Lung (tissue), 11 donors: ENCODE measurements at regions not wholly inside any gene's neighbourhood (a gene's known extent, or its start where the extent isn't known, plus 50 kb on each side); places are given as distances from the start of the nearest gene placed in this dataset.
A peak's percentile ranks its signal among the peaks of the same experiment; 100 is the strongest.

Experiments used
- ATAC-seq: fragments of 200-7000 bp; cut with Tn5 transposase; one replicate; pipeline ENCODE4 v1.9.1; 2020; ENCODE audit warnings: moderate number of reproducible peaks; ENCODE audit not compliant: insufficient read depth, low FRiP score
- DNase-seq, 3 donors: peaks; one replicate each; pipeline ENCODE4 v3.0.0-alpha.2; 2013 to 2017
- H3K27ac ChIP-seq, 2 donors: one replicate each; pipeline ENCODE4 v1.5.1; 2013; ENCODE audit warnings: mild to moderate bottlenecking in 2 of 2, moderate library complexity in 2 of 2, control low read depth in 1 of 2, inconsistent platforms in 1 of 2, low read depth in 1 of 2, low read length in 1 of 2
- H3K27me3 ChIP-seq, 3 donors: one replicate each; pipeline ENCODE4 v1.5.1; 2013; ENCODE audit warnings: low read length in 2 of 3; ENCODE audit not compliant: control insufficient read depth in 3 of 3, insufficient read depth in 3 of 3
- H3K36me3 ChIP-seq, 4 donors: one replicate each; pipeline ENCODE4 v1.5.1; 2013; ENCODE audit warnings: low read length in 4 of 4, mild to moderate bottlenecking in 1 of 4, moderate library complexity in 1 of 4; ENCODE audit not compliant: control insufficient read depth in 4 of 4, insufficient read depth in 4 of 4
- H3K4me1 ChIP-seq, 5 donors: one replicate each; pipeline ENCODE4 v1.5.1; 2013; ENCODE audit warnings: low read length in 5 of 5, mild to moderate bottlenecking in 2 of 5, moderate library complexity in 1 of 5; ENCODE audit not compliant: control insufficient read depth in 5 of 5, insufficient read depth in 5 of 5
- H3K4me3 ChIP-seq: one replicate; pipeline ENCODE4 v1.5.1; 2013; ENCODE audit warnings: mild to moderate bottlenecking, control low read depth, moderate library complexity
- H3K9ac ChIP-seq, 2 donors: one replicate each; pipeline ENCODE4 v1.5.1; 2013; ENCODE audit warnings: low read length in 2 of 2, control low read depth in 1 of 2; ENCODE audit not compliant: insufficient read depth in 1 of 2
- H3K9me3 ChIP-seq, 4 donors: one replicate each; pipeline ENCODE4 v1.5.1; 2013; ENCODE audit warnings: low read length in 3 of 4, mild to moderate bottlenecking in 1 of 4, moderate library complexity in 1 of 4; ENCODE audit not compliant: control insufficient read depth in 4 of 4, insufficient read depth in 3 of 4
- CTCF ChIP-seq: IDR thresholded peaks from 2 replicates; pipeline ENCODE4 v1.5.1; 2012; ENCODE audit warnings: mild to moderate bottlenecking; ENCODE audit errors: control extremely low read depth, extremely low read depth
- WGBS, 2 donors: extraction: QIAGEN DNeasy Blood & Tissue Kit; methylation state at CpG; one replicate each; pipeline ENCODE4 v1.1.7; 2013; 5-methylcytosine and 5-hydroxymethylcytosine counted together
- donor health status: control.
- donor health status: control.
- donor health status: Bipolar disorder and iron deficiency.
- donor health status: healthy.
- donor health status: DM: yes; HTN: yes; CAD: no.

GRCh38 chr2:2614452-2614851 is 283.4 kb upstream of the MYT1L start:
- no peak for ATAC-seq
- no peak overlapping the region for H3K9ac ChIP-seq
- H3K36me3 ChIP-seq, result no peaks in the 10 kb centered on the region
- H3K4me3 ChIP-seq, result no peak overlapping the region
- peaks cover 0 to 3% (median 0%) of the 10 kb centered on the region in 3 donors for H3K27me3 ChIP-seq
- WGBS, 2 donors, result 70 to 78% methylated on average over 9 of the region's 9 CpGs
- H3K27ac ChIP-seq, result no peak overlapping the region
- DNase-seq, result no peak
- H3K9me3 ChIP-seq, result peaks cover 0 to 3% (median 0%) of the 10 kb centered on the region in 4 donors
- TF ChIP-seq CTCF, result no peak
- peaks cover 0 to 6% (median 2%) of the 10 kb centered on the region in 5 donors for H3K4me1 ChIP-seq

GRCh38 chr2:2613279-2614199 is 282.5 kb upstream of the MYT1L start:
- peak; percentile 95 to 98 (median 96) for DNase-seq

GRCh38 chr2:2610751-2611150 is 279.7 kb upstream of the MYT1L start:
- Histone ChIP-seq H3K4me1 (peaks cover 0 to 5% (median 2%) of the 10 kb centered on the region in 5 donors), H3K9ac (no peak overlapping the region), H3K27ac (no peak overlapping the region), H3K4me3 (no peak overlapping the region), H3K36me3 (no peaks in the 10 kb centered on the region), H3K9me3 (peaks cover 0 to 5% (median 0%) of the 10 kb centered on the region in 4 donors), H3K27me3 (peaks cover 0 to 3% (median 0%) of the 10 kb centered on the region in 3 donors)
- TF ChIP-seq CTCF, result no peak
- no peak for DNase-seq
- ATAC-seq, result no peak

More at GRCh38 chr2:2613279-2614199, 282.5 kb upstream of the MYT1L start:
- peak; percentile 97 for ATAC-seq
- no peak for TF ChIP-seq CTCF
- H3K27me3 ChIP-seq, result peaks cover 0 to 3% (median 0%) of the 10 kb centered on the region in 3 donors
- 13 to 15% methylated on average over 34 of the region's 34 CpGs for WGBS, 2 donors
- H3K4me1 ChIP-seq, result peaks cover 0 to 6% (median 2%) of the 10 kb centered on the region in 5 donors
- H3K9me3 ChIP-seq, result peaks cover 0 to 3% (median 0%) of the 10 kb centered on the region in 4 donors
- H3K36me3 ChIP-seq, result no peaks in the 10 kb centered on the region
- peak overlapping the region; percentile 33 for H3K4me3 ChIP-seq
- peak overlapping the region in 1 of 2 donors; percentile 21 for H3K9ac ChIP-seq
- H3K27ac ChIP-seq, result peak overlapping the region in 1 of 2 donors; percentile 43
